Cerebellar nuclear complex (tissue), 1 donor: ENCODE measurements at regions not wholly inside any gene's neighbourhood (a gene's known extent, or its start where the extent isn't known, plus 50 kb on each side); places are given as distances from the start of the nearest gene placed in this dataset.

Experiments
- DNase-seq, 2 experiments: peaks; one replicate each; lab custom pipeline; 2025; lab: John Stamatoyannopoulos, UW

DNA sequence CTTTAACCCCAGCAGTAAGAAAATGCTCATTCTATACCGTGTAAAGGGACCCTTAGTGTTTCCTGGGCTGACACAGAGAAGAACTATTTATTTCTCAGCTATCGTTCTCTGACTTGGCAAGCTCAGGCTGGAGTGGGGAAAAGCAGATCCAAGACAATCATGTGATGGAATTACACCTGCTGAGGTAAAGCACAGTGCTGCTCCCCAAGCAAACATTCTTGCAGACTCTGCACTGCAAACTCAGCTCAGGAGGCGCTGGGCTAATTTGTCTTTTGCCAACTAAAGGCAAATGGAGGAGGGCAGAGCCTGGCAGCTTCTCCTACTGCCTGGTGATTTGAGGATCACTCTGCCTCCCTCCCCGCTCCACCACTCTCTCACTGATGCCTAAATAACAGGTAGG is 57.8 kb upstream of the FUT8 start:
- no peak for DNase-seq

GRCh38 chr14:65356327-65356836 is 56.1 kb upstream of the FUT8 start:
- no peak for DNase-seq

GRCh38 chr14:65357113-65357512 is 55.4 kb upstream of the FUT8 start:
- no peak for DNase-seq

DNA sequence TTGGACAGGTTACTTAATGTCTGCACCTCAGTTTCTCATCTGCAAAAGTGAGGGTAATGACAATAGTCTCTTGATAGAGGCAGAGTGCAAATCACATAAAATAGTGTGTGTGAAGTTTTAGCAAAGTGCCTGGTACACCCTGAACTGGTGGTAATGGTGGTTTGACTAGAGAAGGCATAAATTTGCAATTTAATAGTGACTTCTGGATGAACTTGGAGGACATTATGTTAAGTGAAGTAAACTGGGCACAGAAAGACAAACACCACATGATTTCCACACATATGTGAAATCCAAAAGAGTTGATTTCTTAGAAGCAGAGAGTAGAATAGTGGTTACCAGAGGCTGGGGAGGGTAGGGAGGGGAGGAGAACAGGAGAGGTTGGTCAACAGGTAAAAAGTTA is 54.8 kb upstream of the FUT8 start:
- DNase-seq, result no peak

- DNase-seq, result no peak
Observed at GRCh38 chr14:65359503-65359902, 53.0 kb upstream of the FUT8 start.

DNA sequence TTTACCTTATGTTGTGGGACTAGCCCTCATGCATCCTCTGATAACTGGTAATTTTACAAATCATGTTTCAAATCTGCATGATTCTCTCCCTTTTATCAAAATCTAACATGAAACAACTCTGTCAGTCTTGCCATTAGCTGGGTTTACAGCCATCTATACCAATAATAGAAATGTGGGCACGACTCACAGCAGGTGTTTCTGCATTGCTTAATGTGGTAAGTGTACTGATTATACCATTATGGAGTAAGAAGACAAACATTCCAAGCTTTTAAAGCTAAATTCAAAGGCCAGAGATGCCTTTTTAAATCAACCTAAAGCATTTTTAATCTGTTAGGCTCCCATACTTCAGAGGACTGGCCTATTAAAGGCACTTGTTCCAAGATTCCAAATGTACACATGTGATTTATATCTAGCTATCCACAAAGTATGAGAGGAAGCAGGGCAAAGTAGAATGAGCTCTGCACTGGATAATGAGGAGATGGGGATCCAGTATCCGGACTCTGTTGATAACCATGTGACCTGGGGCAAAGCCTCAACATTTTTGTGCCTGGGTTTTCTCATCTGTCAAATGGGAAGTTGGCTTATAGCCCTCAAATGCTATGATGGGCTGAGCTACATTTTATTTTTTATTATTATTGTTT is 52.3 kb upstream of the FUT8 start:
- no peak for DNase-seq

- no peak for DNase-seq
Observed at GRCh38 chr14:65361920-65362319, 50.6 kb upstream of the FUT8 start.
